ENCODE measurements at regions not wholly inside any gene's neighbourhood (a gene's known extent, or its start where the extent isn't known, plus 50 kb on each side); places are given as distances from the start of the nearest gene placed in this dataset.

GRCh38 chr13:76148374-76148773, 512.2 kb downstream of the LMO7 start:
- no peaks in the 10 kb centered on the region for H3K36me3 ChIP-seq (replicated peaks; ENCODE audit: control insufficient read depth, insufficient read depth, low read length)
- DNase-seq = no peak
- no peaks in the 10 kb centered on the region for H3K27me3 ChIP-seq (ENCODE audit: control insufficient read depth, insufficient read depth, low read length)
- H3K4me3 ChIP-seq (ENCODE audit: insufficient read depth, low read depth, low read length) = no peak overlapping the region

GRCh38 chr13:76132532-76132931, 496.4 kb downstream of the LMO7 start:
- Histone ChIP-seq H3K36me3 (replicated peaks; ENCODE audit: control insufficient read depth, insufficient read depth, low read length) (no peaks in the 10 kb centered on the region), H3K27me3 (ENCODE audit: control insufficient read depth, insufficient read depth, low read length) (no peaks in the 10 kb centered on the region), H3K4me3 (ENCODE audit: insufficient read depth, low read depth, low read length) (no peak overlapping the region)
- DNase-seq = no peak

GRCh38 chr13:76131551-76131950, 495.4 kb downstream of the LMO7 start:
- DNase-seq = no peak
- no peaks in the 10 kb centered on the region for H3K27me3 ChIP-seq (ENCODE audit: control insufficient read depth, insufficient read depth, low read length)
- H3K36me3 ChIP-seq (replicated peaks; ENCODE audit: control insufficient read depth, insufficient read depth, low read length) = no peaks in the 10 kb centered on the region
- H3K4me3 ChIP-seq (ENCODE audit: insufficient read depth, low read depth, low read length) = no peak overlapping the region

- H3K4me3 ChIP-seq (ENCODE audit: insufficient read depth, low read depth, low read length) = no peak overlapping the region
- no peak for DNase-seq
Observed at GRCh38 chr13:76129305-76130000, 493.3 kb downstream of the LMO7 start.

GRCh38 chr13:76127922-76128321, 491.8 kb downstream of the LMO7 start:
- DNase-seq = no peak

More at GRCh38 chr13:76129305-76130000, 493.3 kb downstream of the LMO7 start:
- Histone ChIP-seq H3K36me3 (replicated peaks; ENCODE audit: control insufficient read depth, insufficient read depth, low read length) (no peaks in the 10 kb centered on the region), H3K27me3 (ENCODE audit: control insufficient read depth, insufficient read depth, low read length) (no peaks in the 10 kb centered on the region)

GRCh38 chr13:76123548-76123947, 487.4 kb downstream of the LMO7 start:
- H3K4me3 ChIP-seq (ENCODE audit: insufficient read depth, low read depth, low read length) = no peak overlapping the region
- DNase-seq = no peak
- no peaks in the 10 kb centered on the region for H3K27me3 ChIP-seq (ENCODE audit: control insufficient read depth, insufficient read depth, low read length)
- no peaks in the 10 kb centered on the region for H3K36me3 ChIP-seq (replicated peaks; ENCODE audit: control insufficient read depth, insufficient read depth, low read length)

More at GRCh38 chr13:76127922-76128321, 491.8 kb downstream of the LMO7 start:
- no peaks in the 10 kb centered on the region for H3K36me3 ChIP-seq (replicated peaks; ENCODE audit: control insufficient read depth, insufficient read depth, low read length)
- H3K4me3 ChIP-seq (ENCODE audit: insufficient read depth, low read depth, low read length) = no peak overlapping the region
- no peaks in the 10 kb centered on the region for H3K27me3 ChIP-seq (ENCODE audit: control insufficient read depth, insufficient read depth, low read length)

- Histone ChIP-seq H3K4me3 (ENCODE audit: insufficient read depth, low read depth, low read length) (no peak overlapping the region), H3K36me3 (replicated peaks; ENCODE audit: control insufficient read depth, insufficient read depth, low read length) (no peaks in the 10 kb centered on the region), H3K27me3 (ENCODE audit: control insufficient read depth, insufficient read depth, low read length) (no peaks in the 10 kb centered on the region)
- no peak for DNase-seq
Observed at GRCh38 chr13:76116751-76117360, 480.7 kb downstream of the LMO7 start.

GRCh38 chr13:76106763-76107162, 470.6 kb downstream of the LMO7 start:
- H3K27me3 ChIP-seq (ENCODE audit: control insufficient read depth, insufficient read depth, low read length) = no peaks in the 10 kb centered on the region
- DNase-seq = no peak
- H3K4me3 ChIP-seq (ENCODE audit: insufficient read depth, low read depth, low read length) = no peak overlapping the region
- H3K36me3 ChIP-seq (replicated peaks; ENCODE audit: control insufficient read depth, insufficient read depth, low read length) = no peaks in the 10 kb centered on the region

GRCh38 chr13:76094645-76095044, 458.5 kb downstream of the LMO7 start:
- Histone ChIP-seq H3K4me3 (ENCODE audit: insufficient read depth, low read depth, low read length) (no peak overlapping the region), H3K36me3 (replicated peaks; ENCODE audit: control insufficient read depth, insufficient read depth, low read length) (no peaks in the 10 kb centered on the region), H3K27me3 (ENCODE audit: control insufficient read depth, insufficient read depth, low read length) (no peaks in the 10 kb centered on the region)
- no peak for DNase-seq

GRCh38 chr13:76091076-76091475, 454.9 kb downstream of the LMO7 start:
- Histone ChIP-seq H3K27me3 (ENCODE audit: control insufficient read depth, insufficient read depth, low read length) (no peaks in the 10 kb centered on the region), H3K4me3 (ENCODE audit: insufficient read depth, low read depth, low read length) (no peak overlapping the region)
- no peak for DNase-seq

GRCh38 chr13:76086729-76087128, 450.6 kb downstream of the LMO7 start:
- Histone ChIP-seq H3K27me3 (ENCODE audit: control insufficient read depth, insufficient read depth, low read length) (no peaks in the 10 kb centered on the region), H3K4me3 (ENCODE audit: insufficient read depth, low read depth, low read length) (no peak overlapping the region), H3K36me3 (replicated peaks; ENCODE audit: control insufficient read depth, insufficient read depth, low read length) (no peaks in the 10 kb centered on the region)
- no peak for DNase-seq

More at GRCh38 chr13:76091076-76091475, 454.9 kb downstream of the LMO7 start:
- no peaks in the 10 kb centered on the region for H3K36me3 ChIP-seq (replicated peaks; ENCODE audit: control insufficient read depth, insufficient read depth, low read length)

- no peaks in the 10 kb centered on the region for H3K36me3 ChIP-seq (replicated peaks; ENCODE audit: control insufficient read depth, insufficient read depth, low read length)
- H3K4me3 ChIP-seq (ENCODE audit: insufficient read depth, low read depth, low read length) = no peak overlapping the region
- no peaks in the 10 kb centered on the region for H3K27me3 ChIP-seq (ENCODE audit: control insufficient read depth, insufficient read depth, low read length)
- no peak for DNase-seq
Observed at GRCh38 chr13:76067850-76068249, 431.7 kb downstream of the LMO7 start.

- H3K4me3 ChIP-seq (ENCODE audit: insufficient read depth, low read depth, low read length) = no peak overlapping the region
- no peaks in the 10 kb centered on the region for H3K27me3 ChIP-seq (ENCODE audit: control insufficient read depth, insufficient read depth, low read length)
- no peaks in the 10 kb centered on the region for H3K36me3 ChIP-seq (replicated peaks; ENCODE audit: control insufficient read depth, insufficient read depth, low read length)
- no peak for DNase-seq
Observed at GRCh38 chr13:76053181-76053580, 417.1 kb downstream of the LMO7 start.

GRCh38 chr13:76049376-76049746, 413.2 kb downstream of the LMO7 start:
- Histone ChIP-seq H3K36me3 (replicated peaks; ENCODE audit: control insufficient read depth, insufficient read depth, low read length) (no peaks in the 10 kb centered on the region), H3K4me3 (ENCODE audit: insufficient read depth, low read depth, low read length) (no peak overlapping the region), H3K27me3 (ENCODE audit: control insufficient read depth, insufficient read depth, low read length) (no peaks in the 10 kb centered on the region)
- DNase-seq = no peak

GRCh38 chr13:76048675-76049375, 412.7 kb downstream of the LMO7 start:
- no peak for DNase-seq
- Histone ChIP-seq H3K27me3 (ENCODE audit: control insufficient read depth, insufficient read depth, low read length) (no peaks in the 10 kb centered on the region), H3K4me3 (ENCODE audit: insufficient read depth, low read depth, low read length) (no peak overlapping the region), H3K36me3 (replicated peaks; ENCODE audit: control insufficient read depth, insufficient read depth, low read length) (no peaks in the 10 kb centered on the region)
